B cell (primary cell): ENCODE measurements at regions not wholly inside any gene's neighbourhood (a gene's known extent, or its start where the extent isn't known, plus 50 kb on each side); places are given as distances from the start of the nearest gene placed in this dataset.

Source experiments
- CTCF ChIP-seq: fragments of 200-600 bp; IDR thresholded peaks from one replicate; pipeline ENCODE4 v1.8.0; 2022; ENCODE audit warnings: antibody characterized with exemption, mild to moderate bottlenecking
- EZH2 ChIP-seq: IDR thresholded peaks from 2 replicates; pipeline ENCODE4 v1.6.1; 2012; ENCODE audit warnings: borderline replicate concordance, low read depth, mild to moderate bottlenecking, moderate library complexity, low read length; ENCODE audit not compliant: insufficient read depth, poor library complexity, severe bottlenecking

DNA sequence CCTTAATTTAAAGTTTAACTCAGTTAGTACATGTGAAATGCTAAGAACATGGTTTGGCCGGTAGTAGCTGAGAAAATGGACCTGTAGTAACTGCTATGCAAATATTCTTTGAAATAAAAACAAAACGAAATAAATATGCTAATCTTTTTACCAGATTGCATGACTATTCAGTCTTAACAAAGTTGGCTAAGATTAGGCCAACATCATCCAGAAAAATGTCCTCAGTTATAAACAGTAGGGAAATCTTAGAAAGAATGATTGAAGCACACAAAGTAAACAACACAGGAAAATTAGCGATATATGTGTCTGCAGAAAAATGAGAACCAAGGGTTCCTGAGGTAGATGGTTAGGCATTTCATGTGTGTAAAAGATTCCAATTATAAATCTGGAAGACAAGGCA lies 832.1 kb downstream of the TUSC7 start:
- no peak for TF ChIP-seq EZH2
- no peak for TF ChIP-seq CTCF
